Adrenal gland (tissue), 9 donors: ENCODE measurements at regions not wholly inside any gene's neighbourhood (a gene's known extent, or its start where the extent isn't known, plus 50 kb on each side); places are given as distances from the start of the nearest gene placed in this dataset.
"Not testable (repeated sequence)": the region's sequence is repeated elsewhere in the genome, so short reads cannot be mapped to it uniquely, and the experiment has no call there.

Experiments used
- DNase-seq, 7 donors: peaks; one replicate each; pipeline ENCODE4 v3.0.0-alpha.2; 2019 to 2020
- H3K27ac ChIP-seq, 5 donors: fragments of 200-600 bp; sonication (generic) in 4 of 5; 1 replicate in 3 of 5; 2 replicates in 2 of 5; pipeline versions ENCODE4 v1.5.1 to v1.8.0; 2016 to 2020; ENCODE audit warnings: mild to moderate bottlenecking in 1 of 5
- H3K27me3 ChIP-seq: fragments of 200-600 bp; 2 replicates; pipeline ENCODE4 v1.8.0; 2021
- H3K36me3 ChIP-seq, 2 donors: fragments of 200-600 bp; replicated peaks in 1 of 2; 1 replicate in 1 of 2; 2 replicates in 1 of 2; pipeline versions ENCODE4 v1.5.1 to v1.8.0; 2018 to 2022
- H3K4me1 ChIP-seq, 2 donors: fragments of 200-600 bp; replicated peaks in 1 of 2; 1 replicate in 1 of 2; 2 replicates in 1 of 2; pipeline versions ENCODE4 v1.5.1 to v1.8.0; 2018 to 2021
- H3K4me3 ChIP-seq, 4 donors: fragments of 200-600 bp; sonication (generic) in 3 of 4; one replicate each; pipeline ENCODE4 v1.5.1; 2016 to 2018
- H3K9me3 ChIP-seq, 3 donors: fragments of 200-600 bp; sonication (generic) in 1 of 3; replicated peaks in 1 of 3; 1 replicate in 2 of 3; 2 replicates in 1 of 3; pipeline versions ENCODE4 v1.5.1 to v1.8.0; 2016 to 2021
- CTCF ChIP-seq, 6 experiments: fragments of 450-650 bp in 4 of 6; fragments of 200-600 bp in 2 of 6; sonication (generic) in 1 of 6; IDR thresholded peaks; 1 replicate in 5 of 6; 2 replicates in 1 of 6; pipeline versions ENCODE4 v1.5.1 to v1.8.0; 2016 to 2021; ENCODE audit warnings: antibody characterized with exemption in 6 of 6, mild to moderate bottlenecking in 2 of 6, moderate library complexity in 1 of 6
- POLR2A ChIP-seq, 2 donors: fragments of 450-650 bp; IDR thresholded peaks; one replicate each; pipeline ENCODE4 v1.6.1; 2017; ENCODE audit warnings: antibody characterized with exemption in 2 of 2, mild to moderate bottlenecking in 2 of 2, moderate library complexity in 1 of 2
- WGBS, 4 donors: extraction: QIAGEN DNeasy Blood & Tissue Kit in 2 of 4; methylation state at CpG; one replicate each; pipeline versions ENCODE4 v1.1.5 to v1.1.7; 2013 to 2017; 5-methylcytosine and 5-hydroxymethylcytosine counted together
- intact Hi-C, 2 donors: fragments of 100-400 bp; cut with DNase I; formaldehyde crosslinking; loops; one replicate each; pipeline versions ENCODE4 v1.14.1 to v1.15.0; 2022 to 2023
- donor health status: healthy with polysubstance abuse.
- donor health status: Bipolar disorder and iron deficiency.
- donor health status: DM: yes; HTN: yes; CAD: no.
- donor health status: DM: no; HTN: no; CAD: no.
- donor health status: DM: no; HTN: no; CAD: no.

- no peak overlapping the region for H3K4me3 ChIP-seq
- no peaks in the 10 kb centered on the region for H3K27me3 ChIP-seq
- WGBS, 4 donors = 81 to 88% (median 83%) methylated on average over 2 of the region's 2 CpGs
- H3K4me1 ChIP-seq = no peaks in the 10 kb centered on the region
- no peak overlapping the region for H3K27ac ChIP-seq
- TF ChIP-seq POLR2A (IDR thresholded peaks at IDR 0.05) (no peak), CTCF (IDR thresholded peaks at IDR 0.05) (no peak)
- intact Hi-C loops = no loop called here
- H3K9me3 ChIP-seq = no peaks in the 10 kb centered on the region
- no peaks in the 10 kb centered on the region for H3K36me3 ChIP-seq
- no peak for DNase-seq
Measured at GRCh38 chr6:56877922-56878321, 77.0 kb upstream of the BEND6 start.

GRCh38 chr6:56875961-56876360, 78.9 kb upstream of the BEND6 start:
- 87 to 91% (median 90%) methylated on average over 5 of the region's 5 CpGs for WGBS, 4 donors
- intact Hi-C loops = no loop called here
- no peak for DNase-seq
- Histone ChIP-seq H3K4me3 (no peak overlapping the region), H3K9me3 (no peaks in the 10 kb centered on the region), H3K4me1 (no peaks in the 10 kb centered on the region), H3K36me3 (no peaks in the 10 kb centered on the region), H3K27ac (no peak overlapping the region), H3K27me3 (no peaks in the 10 kb centered on the region)
- TF ChIP-seq CTCF (IDR thresholded peaks at IDR 0.05) (no peak), POLR2A (IDR thresholded peaks at IDR 0.05) (no peak)

DNA sequence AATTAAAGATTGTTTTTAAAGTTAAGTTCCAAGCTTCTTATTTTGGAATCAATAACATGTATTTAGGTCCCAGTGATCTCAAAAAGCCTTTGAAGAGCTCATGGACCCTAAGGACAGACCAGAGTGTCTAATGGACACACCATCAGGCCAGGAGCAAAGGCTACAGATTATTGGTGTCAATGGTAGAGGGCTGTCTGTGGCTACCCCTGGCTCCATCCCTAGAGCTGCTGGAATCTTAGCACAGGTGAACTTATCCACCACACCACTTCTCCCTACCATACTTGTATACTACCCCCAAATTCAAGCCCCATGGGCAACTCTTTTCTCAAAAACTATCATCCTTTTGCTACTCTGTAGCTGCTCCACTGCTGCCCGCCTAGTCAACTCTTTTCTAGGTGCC, 79.4 kb upstream of the BEND6 start:
- intact Hi-C loops = no loop called here
- Histone ChIP-seq H3K36me3 (no peaks in the 10 kb centered on the region), H3K9me3 (no peaks in the 10 kb centered on the region), H3K4me3 (no peak overlapping the region), H3K27me3 (no peaks in the 10 kb centered on the region), H3K4me1 (no peaks in the 10 kb centered on the region), H3K27ac (no peak overlapping the region)
- WGBS, 4 donors = 81 to 96% (median 88%) methylated on average over 1 of the region's 1 CpG
- DNase-seq = no peak
- TF ChIP-seq POLR2A (IDR thresholded peaks at IDR 0.05) = no peak
- no peak for TF ChIP-seq CTCF (IDR thresholded peaks at IDR 0.05)

DNA sequence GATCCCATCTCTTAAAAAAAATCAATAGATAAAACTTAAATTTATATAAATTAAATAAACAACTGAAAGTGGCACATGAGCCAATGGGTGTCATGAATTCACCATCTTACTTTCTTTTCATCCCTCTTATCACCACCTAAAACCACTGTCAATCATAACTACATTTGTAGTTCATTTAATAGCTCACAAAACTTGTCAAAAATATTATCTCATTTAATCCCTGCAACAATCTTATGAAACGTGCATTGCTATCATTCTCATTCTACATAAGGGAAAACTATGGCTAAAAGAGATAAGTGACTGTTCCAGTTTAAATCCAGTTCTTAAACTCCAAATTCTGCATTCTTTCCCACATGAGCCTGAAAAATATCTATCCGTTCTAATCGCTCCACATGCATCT, 80.6 kb upstream of the BEND6 start:
- intact Hi-C loops = no loop called here
- no peaks in the 10 kb centered on the region for H3K4me1 ChIP-seq
- no peaks in the 10 kb centered on the region for H3K9me3 ChIP-seq
- WGBS, 4 donors = 85 to 89% (median 86%) methylated on average over 3 of the region's 3 CpGs
- no peaks in the 10 kb centered on the region for H3K27me3 ChIP-seq
- H3K36me3 ChIP-seq = no peaks in the 10 kb centered on the region
- no peak overlapping the region for H3K27ac ChIP-seq
- no peak overlapping the region for H3K4me3 ChIP-seq
- no peak for TF ChIP-seq CTCF (IDR thresholded peaks at IDR 0.05)
- TF ChIP-seq POLR2A (IDR thresholded peaks at IDR 0.05) = no peak
- DNase-seq = no peak

GRCh38 chr6:56870053-56870452, 84.9 kb upstream of the BEND6 start:
- intact Hi-C loops = not testable (repeated sequence)

More at GRCh38 chr6:56870053-56870452, 84.9 kb upstream of the BEND6 start:
- H3K27ac ChIP-seq, H3K4me3 ChIP-seq, H3K4me1 ChIP-seq, H3K9me3 ChIP-seq, H3K36me3 ChIP-seq, DNase-seq, H3K27me3 ChIP-seq: not testable (repeated sequence)
- 84 to 94% (median 87%) methylated on average over 5 of the region's 5 CpGs for WGBS, 4 donors
